PC-9 (cell line): ENCODE measurements at regions not wholly inside any gene's neighbourhood (a gene's known extent, or its start where the extent isn't known, plus 50 kb on each side); places are given as distances from the start of the nearest gene placed in this dataset.
"Not testable (repeated sequence)": the region's sequence is repeated elsewhere in the genome, so short reads cannot be mapped to it uniquely, and the experiment has no call there.

Experiments used
- BruUV-seq: library from RNA; stranded (reverse); fragments of 400-500 nt; replicated peaks from 2 replicates; lab custom pipeline; 2021; lab: Mats Ljungman, UMichigan
- CTCF ChIA-PET: fragments of 300-600 bp; sonication (Branson Sonifier 250); formaldehyde crosslinking; loops from one replicate; lab custom pipeline; 2022; ENCODE audit warnings: antibody characterized with exemption; lab: Charles Lee
- POLR2A ChIA-PET: fragments of 300-600 bp; sonication (Branson Sonifier 250); formaldehyde crosslinking; loops from one replicate; lab custom pipeline; 2022; ENCODE audit warnings: antibody characterized with exemption; ENCODE audit not compliant: unreplicated experiment; lab: Charles Lee
- DNase-seq, 2 experiments: peaks; one replicate each; pipeline versions ENCODE4 v3.0.0 to v3.0.0-alpha.2; 2015 to 2022; ENCODE audit warnings: mixed read lengths in 1 of 2
- H2AFZ ChIP-seq: fragments of 200-600 bp; sonication (generic); 2 replicates; pipeline ENCODE4 v1.8.1; 2017; ENCODE audit warnings: antibody characterized with exemption
- H3F3A ChIP-seq: fragments of 200-600 bp; sonication (generic); 2 replicates; pipeline ENCODE4 v1.8.1; 2017; ENCODE audit warnings: antibody characterized with exemption, mild to moderate bottlenecking, low read depth; ENCODE audit not compliant: insufficient read depth
- H3K27ac ChIP-seq: fragments of 200-600 bp; sonication (generic); 2 replicates; pipeline ENCODE4 v1.6.1; 2016; ENCODE audit warnings: mixed run types
- H3K27me3 ChIP-seq: fragments of 200-600 bp; sonication (generic); 2 replicates; pipeline ENCODE4 v1.6.1; 2016; ENCODE audit warnings: low read depth, mixed run types; ENCODE audit not compliant: insufficient read depth
- H3K36me3 ChIP-seq: fragments of 200-600 bp; sonication (generic); 2 replicates; pipeline ENCODE4 v1.6.1; 2016; ENCODE audit warnings: low read depth, mixed run types
- H3K4me1 ChIP-seq: fragments of 200-600 bp; sonication (generic); replicated peaks from 2 replicates; pipeline ENCODE4 v1.6.1; 2016; ENCODE audit warnings: mixed run types; ENCODE audit not compliant: insufficient read depth
- H3K4me2 ChIP-seq: fragments of 200-600 bp; sonication (generic); 2 replicates; pipeline ENCODE4 v1.6.1; 2017; ENCODE audit warnings: mixed run types
- H3K4me3 ChIP-seq: fragments of 200-600 bp; sonication (generic); 2 replicates; pipeline ENCODE4 v1.6.1; 2016; ENCODE audit warnings: mixed run types
- H3K79me2 ChIP-seq: fragments of 200-600 bp; sonication (generic); 2 replicates; pipeline ENCODE4 v1.6.1; 2017; ENCODE audit warnings: low read depth, mixed run types
- H3K9me2 ChIP-seq: fragments of 200-600 bp; sonication (generic); 2 replicates; pipeline ENCODE4 v1.8.1; 2017; ENCODE audit warnings: mild to moderate bottlenecking; ENCODE audit not compliant: insufficient read depth
- H3K9me3 ChIP-seq: fragments of 200-600 bp; sonication (generic); 2 replicates; pipeline ENCODE4 v1.8.1; 2016; ENCODE audit warnings: low read depth; ENCODE audit not compliant: insufficient read depth
- H4K20me1 ChIP-seq: fragments of 200-600 bp; sonication (generic); 2 replicates; pipeline ENCODE4 v1.8.1; 2017; ENCODE audit not compliant: insufficient read depth
- EZH2 ChIP-seq: fragments of 200-600 bp; sonication (generic); IDR thresholded peaks from 2 replicates; pipeline ENCODE4 v1.8.0; 2017; ENCODE audit warnings: antibody characterized with exemption, low read depth
- intact Hi-C: fragments of 100-400 bp; cut with micrococcal nuclease; formaldehyde crosslinking; loops from one replicate; pipeline ENCODE4 v1.10.0; 2022; ENCODE audit not compliant: unreplicated experiment
- TF ChIP-seq, protein P1 (sequence below): fragments of 200-600 bp; sonication (generic); conservative IDR thresholded peaks from 2 replicates; pipeline ENCODE4 v1.6.1; 2017; ENCODE audit warnings: mixed run types, antibody characterized with exemption, mild to moderate bottlenecking, moderate library complexity

DNA sequence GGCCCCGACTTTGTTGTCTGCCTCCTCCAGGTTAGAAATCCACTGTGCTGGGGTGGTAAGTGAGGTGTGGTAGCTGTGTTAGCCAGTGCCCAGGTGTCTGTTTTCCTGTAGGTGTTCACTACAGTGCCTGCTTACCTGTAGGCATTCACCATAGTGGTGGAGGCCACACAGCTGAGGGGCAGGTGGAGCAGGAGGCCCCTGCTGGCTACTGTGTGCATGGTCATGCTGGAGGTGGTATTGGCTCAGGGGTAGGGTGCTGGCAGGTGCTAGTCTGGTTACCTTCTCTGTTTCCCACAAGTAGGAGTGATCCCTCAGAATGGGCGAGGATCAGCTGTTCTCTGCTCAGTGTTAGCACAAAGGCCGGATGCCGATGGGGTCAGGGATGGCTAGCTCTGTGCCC lies 217.3 kb downstream of the SYT10 start:
- H3K27ac ChIP-seq: no peak overlapping the region
- no peak for DNase-seq

DNA sequence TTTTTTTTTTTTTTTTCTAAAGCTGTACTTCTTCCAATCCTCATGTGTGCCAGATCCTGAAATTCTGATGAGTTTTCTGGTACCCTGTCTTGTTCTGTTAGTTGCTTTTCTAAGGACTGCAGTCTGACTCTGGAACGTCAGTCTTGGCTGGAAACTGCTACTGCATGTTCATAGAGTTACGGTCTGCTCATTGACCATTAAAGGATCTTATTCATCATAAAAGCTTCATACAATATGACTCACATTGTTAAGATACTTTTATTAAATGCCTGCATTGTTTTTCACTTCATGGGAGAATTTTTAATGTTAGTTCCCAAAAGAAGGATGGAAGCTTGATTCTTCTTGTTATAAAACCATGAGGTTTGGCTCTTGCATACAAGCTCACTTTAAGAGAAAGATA lies 233.6 kb downstream of the SYT10 start:
- Histone ChIP-seq H3K4me3 (no peak overlapping the region), H4K20me1 (no peaks in the 10 kb centered on the region), H3K4me1 (no peaks in the 10 kb centered on the region), H3K36me3 (no peaks in the 10 kb centered on the region), H3K9me2 (peaks cover 5% of the 10 kb centered on the region; the same call in 1 of the 2 replicates), H3K27me3 (no peaks in the 10 kb centered on the region), H3K4me2 (no peak overlapping the region), H3F3A (no peaks in the 10 kb centered on the region), H3K27ac (no peak overlapping the region), H3K79me2 (no peaks in the 10 kb centered on the region), H2AFZ (no peak overlapping the region), H3K9me3 (peaks cover under 1% of the 10 kb centered on the region; the same call in 1 of the 2 replicates)
- CTCF ChIA-PET: no interaction called here
- POLR2A ChIA-PET: no interaction called here
- no TSS peak for BruUV-seq
- intact Hi-C loops: no loop called here
- no peak for TF ChIP-seq EZH2
- TF ChIP-seq, protein P1, sequence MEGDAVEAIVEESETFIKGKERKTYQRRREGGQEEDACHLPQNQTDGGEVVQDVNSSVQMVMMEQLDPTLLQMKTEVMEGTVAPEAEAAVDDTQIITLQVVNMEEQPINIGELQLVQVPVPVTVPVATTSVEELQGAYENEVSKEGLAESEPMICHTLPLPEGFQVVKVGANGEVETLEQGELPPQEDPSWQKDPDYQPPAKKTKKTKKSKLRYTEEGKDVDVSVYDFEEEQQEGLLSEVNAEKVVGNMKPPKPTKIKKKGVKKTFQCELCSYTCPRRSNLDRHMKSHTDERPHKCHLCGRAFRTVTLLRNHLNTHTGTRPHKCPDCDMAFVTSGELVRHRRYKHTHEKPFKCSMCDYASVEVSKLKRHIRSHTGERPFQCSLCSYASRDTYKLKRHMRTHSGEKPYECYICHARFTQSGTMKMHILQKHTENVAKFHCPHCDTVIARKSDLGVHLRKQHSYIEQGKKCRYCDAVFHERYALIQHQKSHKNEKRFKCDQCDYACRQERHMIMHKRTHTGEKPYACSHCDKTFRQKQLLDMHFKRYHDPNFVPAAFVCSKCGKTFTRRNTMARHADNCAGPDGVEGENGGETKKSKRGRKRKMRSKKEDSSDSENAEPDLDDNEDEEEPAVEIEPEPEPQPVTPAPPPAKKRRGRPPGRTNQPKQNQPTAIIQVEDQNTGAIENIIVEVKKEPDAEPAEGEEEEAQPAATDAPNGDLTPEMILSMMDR: no peak
- no peak for DNase-seq

More for the DNA sequence above, 217.3 kb downstream of the SYT10 start:
- Histone ChIP-seq H3K9me3 (peaks cover 14% of the 10 kb centered on the region), H3F3A (peaks cover 5% of the 10 kb centered on the region; the same call in 1 of the 2 replicates), H3K4me2 (no peak overlapping the region), H4K20me1 (no peaks in the 10 kb centered on the region), H3K9me2 (no peaks in the 10 kb centered on the region), H3K27me3 (no peaks in the 10 kb centered on the region), H3K4me1 (peaks cover 18% of the 10 kb centered on the region), H3K4me3 (no peak overlapping the region), H3K36me3 (no peaks in the 10 kb centered on the region), H2AFZ (no peak overlapping the region), H3K79me2 (no peaks in the 10 kb centered on the region)
- ChIA-PET POLR2A (no interaction called here), CTCF (no interaction called here)
- intact Hi-C loops: loop anchor here (5.0 to 10.0 kb wide), 2 partner anchors 278 to 365 kb away; no protein-coding TSS in a partner anchor
- TF ChIP-seq, protein P1: no peak
- TF ChIP-seq EZH2: no peak
- BruUV-seq: no TSS peak

DNA sequence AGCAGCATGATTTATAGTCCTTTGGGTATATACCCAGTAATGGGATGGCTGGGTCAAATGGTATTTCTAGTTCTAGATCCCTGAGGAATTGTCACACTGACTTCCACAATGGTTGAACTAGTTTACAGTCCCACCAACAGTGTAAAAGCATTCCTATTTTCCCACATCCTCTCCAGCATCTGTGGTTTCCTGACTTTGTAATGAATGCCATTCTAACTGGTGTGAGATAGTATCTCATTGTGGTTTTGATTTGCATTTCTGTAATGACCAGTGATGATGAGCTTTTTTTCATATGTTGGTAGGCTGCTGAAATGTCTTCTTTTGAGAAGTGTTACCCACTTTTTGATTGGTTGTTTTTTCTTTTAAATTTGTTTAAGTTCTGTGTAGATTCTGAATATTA lies 245.2 kb downstream of the SYT10 start:
- H3K9me2 ChIP-seq, DNase-seq, H3K4me3 ChIP-seq, POLR2A ChIA-PET, H3F3A ChIP-seq, H3K4me1 ChIP-seq, H3K9me3 ChIP-seq, H2AFZ ChIP-seq, H3K4me2 ChIP-seq, H3K79me2 ChIP-seq, intact Hi-C loops, H4K20me1 ChIP-seq, H3K27me3 ChIP-seq, H3K27ac ChIP-seq, BruUV-seq, CTCF ChIA-PET, H3K36me3 ChIP-seq: not testable (repeated sequence)

DNA sequence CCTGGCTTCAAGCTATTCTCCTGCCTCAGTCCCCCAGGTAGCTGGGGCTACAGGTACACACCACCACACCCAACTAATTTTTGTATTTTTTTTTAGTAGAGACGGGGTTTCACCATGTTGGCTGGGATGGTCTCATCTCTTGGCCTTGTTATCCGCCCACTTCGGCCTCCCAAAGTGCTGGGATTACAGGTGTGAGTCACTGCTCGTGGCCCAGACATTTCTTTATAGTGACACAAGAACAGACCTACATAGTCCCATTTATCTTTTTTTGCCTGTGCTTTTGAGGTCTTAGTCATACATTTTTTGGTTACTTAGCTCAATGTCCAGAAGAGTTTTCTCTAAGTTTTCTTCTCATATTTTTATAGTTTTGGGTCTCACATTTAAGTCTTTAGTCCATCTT lies 247.4 kb downstream of the SYT10 start:
- Histone ChIP-seq H3F3A (no peaks in the 10 kb centered on the region), H3K36me3 (no peaks in the 10 kb centered on the region), H2AFZ (no peak overlapping the region), H3K4me1 (peaks cover 10% of the 10 kb centered on the region), H4K20me1 (no peaks in the 10 kb centered on the region), H3K9me2 (no peaks in the 10 kb centered on the region), H3K27ac (no peak overlapping the region), H3K9me3 (peaks cover 4% of the 10 kb centered on the region; the same call in 1 of the 2 replicates), H3K79me2 (no peaks in the 10 kb centered on the region), H3K4me2 (no peak overlapping the region), H3K4me3 (no peak overlapping the region), H3K27me3 (no peaks in the 10 kb centered on the region)
- POLR2A ChIA-PET: no interaction called here
- CTCF ChIA-PET: interaction anchor here (0.6 kb wide), 1 partner anchor 740 kb away, joined by 5 read pairs; no protein-coding TSS in a partner anchor
- BruUV-seq: no TSS peak
- intact Hi-C loops: no loop called here
- TF ChIP-seq EZH2: no peak
- TF ChIP-seq, protein P1: no peak
- DNase-seq: no peak
